Pulmonary artery endothelial cell (primary cell): ENCODE measurements at regions not wholly inside any gene's neighbourhood (a gene's known extent, or its start where the extent isn't known, plus 50 kb on each side); places are given as distances from the start of the nearest gene placed in this dataset.

Source experiments
- DNase-seq: peaks from one replicate; pipeline ENCODE4 v3.0.0-alpha.2; 2011; ENCODE audit warnings: low read depth, low spot score

- DNase-seq, result no peak
These were observed 477.1 kb downstream of the RPS24 start for GRCh38 chr10:78510566-78511323.

GRCh38 chr10:78511324-78512204 lies 477.9 kb downstream of the RPS24 start:
- no peak for DNase-seq

GRCh38 chr10:78512205-78512550 lies 478.5 kb downstream of the RPS24 start:
- no peak for DNase-seq

- no peak for DNase-seq
These were observed 479.7 kb downstream of the RPS24 start for GRCh38 chr10:78513330-78513729.

- no peak for DNase-seq
These were observed 480.3 kb downstream of the RPS24 start for GRCh38 chr10:78513986-78514385.

GRCh38 chr10:78514459-78514858 lies 480.8 kb downstream of the RPS24 start:
- DNase-seq, result no peak

- no peak for DNase-seq
These were observed 481.6 kb downstream of the RPS24 start for GRCh38 chr10:78515038-78515872.

GRCh38 chr10:78515873-78516153 lies 482.1 kb downstream of the RPS24 start:
- no peak for DNase-seq

- DNase-seq, result no peak
These were observed 482.6 kb downstream of the RPS24 start for GRCh38 chr10:78516236-78516635.

GRCh38 chr10:78516756-78517155 lies 483.1 kb downstream of the RPS24 start:
- no peak for DNase-seq

- no peak for DNase-seq
These were observed 484.6 kb downstream of the RPS24 start for GRCh38 chr10:78518224-78518623.

- no peak for DNase-seq
These were observed 487.2 kb downstream of the RPS24 start for GRCh38 chr10:78520737-78521430.

GRCh38 chr10:78523453-78523852 lies 489.8 kb downstream of the RPS24 start:
- DNase-seq, result no peak

- DNase-seq, result no peak
These were observed 490.7 kb downstream of the RPS24 start for GRCh38 chr10:78524342-78524741.

- DNase-seq, result no peak
These were observed 491.3 kb downstream of the RPS24 start for GRCh38 chr10:78524941-78525340.

- no peak for DNase-seq
These were observed 492.7 kb downstream of the RPS24 start for GRCh38 chr10:78526347-78526746.

GRCh38 chr10:78527296-78527695 lies 493.6 kb downstream of the RPS24 start:
- DNase-seq, result no peak

- DNase-seq, result no peak
These were observed 495.1 kb downstream of the RPS24 start for GRCh38 chr10:78528749-78529204.

- DNase-seq, result no peak
These were observed 495.6 kb downstream of the RPS24 start for GRCh38 chr10:78529262-78529661.

GRCh38 chr10:78531088-78531487 lies 497.4 kb downstream of the RPS24 start:
- DNase-seq, result no peak

- DNase-seq, result no peak
These were observed 498.9 kb downstream of the RPS24 start for GRCh38 chr10:78532480-78533042.
